Central memory CD8-positive, alpha-beta T cell (primary cell): ENCODE measurements at regions not wholly inside any gene's neighbourhood (a gene's known extent, or its start where the extent isn't known, plus 50 kb on each side); places are given as distances from the start of the nearest gene placed in this dataset.
"Not testable (repeated sequence)": the region's sequence is repeated elsewhere in the genome, so short reads cannot be mapped to it uniquely, and the experiment has no call there.

Experiments
- ATAC-seq: fragments of 150-1000 bp; cut with Tn5 transposase; replicated peaks from 2 replicates; pipeline ENCODE4 v1.10.0; 2022; ENCODE audit warnings: mild to moderate bottlenecking, moderate FRiP score, moderate number of reproducible peaks; ENCODE audit not compliant: poor library complexity, severe bottlenecking; ENCODE audit errors: extremely low read depth
- DNase-seq, 2 donors: peaks; one replicate each; pipeline ENCODE4 v3.0.0; 2021; ENCODE audit warnings: low spot score in 2 of 2
- H3K27ac Mint-ChIP-seq: one replicate; pipeline ENCODE4 v1.8.0; 2022; ENCODE audit warnings: low read depth, mild to moderate bottlenecking, moderate library complexity, mixed read lengths
- H3K27me3 Mint-ChIP-seq: one replicate; pipeline ENCODE4 v1.8.0; 2022; ENCODE audit warnings: mixed read lengths
- H3K36me3 Mint-ChIP-seq: one replicate; pipeline ENCODE4 v1.8.0; 2022; ENCODE audit warnings: mild to moderate bottlenecking, moderate library complexity, mixed read lengths; ENCODE audit not compliant: insufficient read depth
- H3K4me1 Mint-ChIP-seq: one replicate; pipeline ENCODE4 v1.8.0; 2022; ENCODE audit warnings: mixed read lengths
- H3K4me3 Mint-ChIP-seq: one replicate; pipeline ENCODE4 v1.8.0; 2022; ENCODE audit warnings: mild to moderate bottlenecking, moderate library complexity, mixed read lengths
- H3K9me3 Mint-ChIP-seq: one replicate; pipeline ENCODE4 v1.8.0; 2022; ENCODE audit warnings: mixed read lengths

- no peak for DNase-seq
- H3K4me1 Mint-ChIP-seq: no peaks in the 10 kb centered on the region
- H3K4me3 Mint-ChIP-seq: no peak overlapping the region
- ATAC-seq: no peak
- H3K36me3 Mint-ChIP-seq: no peaks in the 10 kb centered on the region
- no peak overlapping the region for H3K27ac Mint-ChIP-seq
- no peaks in the 10 kb centered on the region for H3K9me3 Mint-ChIP-seq
- peaks cover 35% of the 10 kb centered on the region for H3K27me3 Mint-ChIP-seq
Observed at GRCh38 chr7:36057323-36057722, 95.7 kb upstream of the EEPD1 start.

GRCh38 chr7:36058020-36058592 is 94.9 kb upstream of the EEPD1 start:
- DNase-seq: no peak
- Mint-ChIP-seq H3K27me3 (peaks cover 39% of the 10 kb centered on the region), H3K9me3 (no peaks in the 10 kb centered on the region), H3K4me1 (no peaks in the 10 kb centered on the region), H3K36me3 (no peaks in the 10 kb centered on the region), H3K4me3 (no peak overlapping the region), H3K27ac (no peak overlapping the region)
- no peak for ATAC-seq

GRCh38 chr7:36060388-36060787 is 92.7 kb upstream of the EEPD1 start:
- not testable (repeated sequence) for DNase-seq, H3K9me3 Mint-ChIP-seq, H3K4me3 Mint-ChIP-seq, H3K4me1 Mint-ChIP-seq, ATAC-seq, H3K27ac Mint-ChIP-seq, H3K36me3 Mint-ChIP-seq
- peaks cover 44% of the 10 kb centered on the region for H3K27me3 Mint-ChIP-seq

- ATAC-seq (no peak), DNase-seq (no peak)
- Mint-ChIP-seq H3K4me1 (no peaks in the 10 kb centered on the region), H3K27me3 (peaks cover 44% of the 10 kb centered on the region), H3K27ac (no peak overlapping the region), H3K9me3 (no peaks in the 10 kb centered on the region), H3K4me3 (no peak overlapping the region), H3K36me3 (no peaks in the 10 kb centered on the region)
Observed at GRCh38 chr7:36062154-36062815, 90.8 kb upstream of the EEPD1 start.

GRCh38 chr7:36064676-36065075 is 88.4 kb upstream of the EEPD1 start:
- H3K36me3 Mint-ChIP-seq: no peaks in the 10 kb centered on the region
- no peak overlapping the region for H3K4me3 Mint-ChIP-seq
- peaks cover 36% of the 10 kb centered on the region for H3K27me3 Mint-ChIP-seq
- no peak overlapping the region for H3K27ac Mint-ChIP-seq
- ATAC-seq: no peak
- H3K9me3 Mint-ChIP-seq: no peaks in the 10 kb centered on the region
- no peak for DNase-seq
- no peaks in the 10 kb centered on the region for H3K4me1 Mint-ChIP-seq

GRCh38 chr7:36065563-36066342 is 87.3 kb upstream of the EEPD1 start:
- H3K27ac Mint-ChIP-seq, H3K9me3 Mint-ChIP-seq: not testable (repeated sequence)
- peaks cover 40% of the 10 kb centered on the region for H3K27me3 Mint-ChIP-seq

GRCh38 chr7:36066343-36066664 is 86.8 kb upstream of the EEPD1 start:
- no peak overlapping the region for H3K27ac Mint-ChIP-seq
- H3K4me1 Mint-ChIP-seq: no peaks in the 10 kb centered on the region
- H3K4me3 Mint-ChIP-seq: no peak overlapping the region

More at GRCh38 chr7:36065563-36066342, 87.3 kb upstream of the EEPD1 start:
- not testable (repeated sequence) for ATAC-seq, H3K36me3 Mint-ChIP-seq, H3K4me1 Mint-ChIP-seq, H3K4me3 Mint-ChIP-seq, DNase-seq

GRCh38 chr7:36070230-36070629 is 82.8 kb upstream of the EEPD1 start:
- Mint-ChIP-seq H3K9me3 (no peaks in the 10 kb centered on the region), H3K27me3 (peaks cover 68% of the 10 kb centered on the region), H3K36me3 (no peaks in the 10 kb centered on the region), H3K27ac (no peak overlapping the region), H3K4me3 (no peak overlapping the region), H3K4me1 (no peaks in the 10 kb centered on the region)
- ATAC-seq (no peak), DNase-seq (no peak)

More at GRCh38 chr7:36066343-36066664, 86.8 kb upstream of the EEPD1 start:
- no peaks in the 10 kb centered on the region for H3K36me3 Mint-ChIP-seq
- peaks cover 42% of the 10 kb centered on the region for H3K27me3 Mint-ChIP-seq
- ATAC-seq (no peak), DNase-seq (no peak)
- no peaks in the 10 kb centered on the region for H3K9me3 Mint-ChIP-seq

- Mint-ChIP-seq H3K27ac (no peak overlapping the region), H3K27me3 (peaks cover 69% of the 10 kb centered on the region), H3K4me1 (no peaks in the 10 kb centered on the region), H3K4me3 (no peak overlapping the region), H3K9me3 (no peaks in the 10 kb centered on the region), H3K36me3 (no peaks in the 10 kb centered on the region)
- DNase-seq: no peak
- no peak for ATAC-seq
Observed at GRCh38 chr7:36071605-36072004, 81.4 kb upstream of the EEPD1 start.

GRCh38 chr7:36072620-36073019 is 80.4 kb upstream of the EEPD1 start:
- no peak overlapping the region for H3K27ac Mint-ChIP-seq
- no peaks in the 10 kb centered on the region for H3K36me3 Mint-ChIP-seq
- H3K9me3 Mint-ChIP-seq: no peaks in the 10 kb centered on the region
- H3K27me3 Mint-ChIP-seq: peaks cover 60% of the 10 kb centered on the region
- DNase-seq (no peak), ATAC-seq (no peak)
- H3K4me3 Mint-ChIP-seq: no peak overlapping the region
- no peaks in the 10 kb centered on the region for H3K4me1 Mint-ChIP-seq

- no peaks in the 10 kb centered on the region for H3K4me1 Mint-ChIP-seq
- H3K36me3 Mint-ChIP-seq: no peaks in the 10 kb centered on the region
- ATAC-seq (no peak), DNase-seq (no peak)
- no peak overlapping the region for H3K4me3 Mint-ChIP-seq
- H3K27me3 Mint-ChIP-seq: peaks cover 40% of the 10 kb centered on the region
- no peaks in the 10 kb centered on the region for H3K9me3 Mint-ChIP-seq
- H3K27ac Mint-ChIP-seq: no peak overlapping the region
Observed at GRCh38 chr7:36075561-36075960, 77.5 kb upstream of the EEPD1 start.

- Mint-ChIP-seq H3K4me1 (no peaks in the 10 kb centered on the region), H3K9me3 (no peaks in the 10 kb centered on the region), H3K27ac (no peak overlapping the region), H3K27me3 (peaks cover 36% of the 10 kb centered on the region), H3K36me3 (no peaks in the 10 kb centered on the region), H3K4me3 (no peak overlapping the region)
- ATAC-seq (no peak), DNase-seq (no peak)
Observed at GRCh38 chr7:36076074-36076473, 77.0 kb upstream of the EEPD1 start.

GRCh38 chr7:36078816-36079360 is 74.2 kb upstream of the EEPD1 start:
- Mint-ChIP-seq H3K9me3 (no peaks in the 10 kb centered on the region), H3K4me1 (no peaks in the 10 kb centered on the region), H3K4me3 (no peak overlapping the region), H3K36me3 (no peaks in the 10 kb centered on the region), H3K27me3 (peaks cover 32% of the 10 kb centered on the region), H3K27ac (no peak overlapping the region)
- DNase-seq (no peak), ATAC-seq (no peak)
